Activated CD4-positive, alpha-beta T cell treated with anti-CD3 and anti-CD28 coated beads for 36 hours (primary cell): ENCODE measurements at regions not wholly inside any gene's neighbourhood (a gene's known extent, or its start where the extent isn't known, plus 50 kb on each side); places are given as distances from the start of the nearest gene placed in this dataset.

Experiments used
- ATAC-seq: fragments of 200-7000 bp; cut with Tn5 transposase; one replicate; pipeline ENCODE4 v1.10.0; 2021; ENCODE audit warnings: mild to moderate bottlenecking, moderate library complexity
- CTCF ChIA-PET: fragments of 350-600 bp; sonication (Branson Sonifier 250); formaldehyde crosslinking; loops from one replicate; lab custom pipeline; 2021; ENCODE audit warnings: antibody characterized with exemption; lab: Charles Lee
- POLR2A ChIA-PET: fragments of 350-600 bp; sonication (Branson Sonifier 250); formaldehyde crosslinking; loops from one replicate; lab custom pipeline; 2021; ENCODE audit warnings: antibody characterized with exemption, inconsistent platforms; lab: Charles Lee
- DNase-seq: peaks from one replicate; pipeline ENCODE4 v3.0.0-alpha.2; 2020
- H3K27ac Mint-ChIP-seq: one replicate; pipeline ENCODE4 v1.8.0; 2021; ENCODE audit warnings: mixed read lengths
- H3K27me3 Mint-ChIP-seq: one replicate; pipeline ENCODE4 v1.8.0; 2021; ENCODE audit warnings: mixed read lengths
- H3K36me3 Mint-ChIP-seq: one replicate; pipeline ENCODE4 v1.8.0; 2021; ENCODE audit warnings: low read depth, mixed read lengths
- H3K4me1 Mint-ChIP-seq: one replicate; pipeline ENCODE4 v1.8.0; 2021; ENCODE audit warnings: mixed read lengths
- H3K4me3 Mint-ChIP-seq: one replicate; pipeline ENCODE4 v1.8.0; 2021; ENCODE audit warnings: mild to moderate bottlenecking, moderate library complexity, mixed read lengths
- H3K9me3 Mint-ChIP-seq: one replicate; pipeline ENCODE4 v1.8.0; 2021; ENCODE audit warnings: low read depth, mixed read lengths
- intact Hi-C, 2 experiments: fragments of 100-400 bp; cut with DNase I in 1 of 2; cut with micrococcal nuclease in 1 of 2; formaldehyde crosslinking; loops; one replicate each; pipeline versions ENCODE4 v1.14.2 to v1.15.1; 2022 to 2024; cut with DNase I, micrococcal nuclease

DNA sequence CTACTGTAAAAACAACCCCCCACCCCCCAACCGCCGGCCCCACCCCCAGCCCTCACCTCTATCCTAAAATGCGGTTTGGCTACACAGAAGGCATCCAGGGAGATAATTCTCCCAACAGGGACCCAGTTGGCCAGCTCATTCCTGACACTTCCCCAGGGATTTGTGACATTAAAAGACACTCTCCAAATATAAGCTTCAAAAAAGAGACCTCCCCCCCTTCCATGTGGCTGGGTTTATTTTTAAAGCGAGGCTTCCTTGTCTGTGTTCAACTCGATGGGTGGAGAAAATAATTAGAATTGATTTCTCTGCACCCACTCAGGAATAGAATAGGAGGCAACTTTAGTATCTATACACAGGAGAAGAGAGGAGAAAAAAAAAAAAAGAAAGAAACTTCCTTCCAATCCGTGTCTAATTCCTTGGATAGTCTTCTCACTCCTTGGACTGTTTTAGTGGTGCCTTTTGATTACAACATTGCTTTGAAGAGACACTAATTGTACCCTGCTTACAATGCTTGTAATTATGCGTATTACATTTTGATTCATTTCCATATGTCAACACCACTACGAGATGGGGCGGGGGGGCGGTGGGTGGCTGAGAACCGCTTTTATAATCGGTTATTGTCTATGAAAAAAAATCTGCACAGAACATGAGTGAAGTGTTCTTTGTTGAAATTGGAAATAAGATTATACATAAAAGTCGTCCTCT is 500.4 kb downstream of the MIAT start:
- Mint-ChIP-seq H3K4me1 (no peaks in the 10 kb centered on the region), H3K27me3 (peaks cover 15% of the 10 kb centered on the region), H3K27ac (no peak overlapping the region), H3K36me3 (no peaks in the 10 kb centered on the region), H3K9me3 (peaks cover 2% of the 10 kb centered on the region), H3K4me3 (no peak overlapping the region)
- CTCF ChIA-PET = no interaction called here
- ATAC-seq (no peak), DNase-seq (no peak)
- POLR2A ChIA-PET = no interaction called here
- intact Hi-C loops = no loop called here

DNA sequence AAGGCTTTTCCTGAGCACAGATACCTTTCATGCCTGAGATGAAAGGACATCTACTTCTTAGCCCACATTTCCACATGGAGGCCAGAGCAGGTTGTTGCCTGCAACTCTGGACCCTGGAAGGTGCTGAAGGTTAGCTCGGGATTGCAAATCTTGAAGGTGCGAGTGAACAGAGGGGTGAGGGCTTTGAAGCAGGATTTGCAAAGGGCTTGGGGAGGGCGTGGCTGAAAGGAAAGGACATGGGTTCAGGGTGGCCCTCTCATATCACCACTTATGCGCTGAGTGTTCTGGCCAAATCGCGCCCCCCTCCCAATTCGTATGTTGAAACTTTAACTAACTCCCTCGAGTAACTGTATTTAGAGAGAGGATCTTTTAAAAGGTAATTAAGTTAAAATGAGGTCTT is 501.6 kb downstream of the MIAT start:
- intact Hi-C loops = no loop called here
- peaks cover 16% of the 10 kb centered on the region for H3K27me3 Mint-ChIP-seq
- no peak for DNase-seq
- ChIA-PET CTCF (no interaction called here), POLR2A (no interaction called here)
- H3K36me3 Mint-ChIP-seq = no peaks in the 10 kb centered on the region
- no peak for ATAC-seq
- H3K27ac Mint-ChIP-seq = no peak overlapping the region
- H3K4me3 Mint-ChIP-seq = no peak overlapping the region
- H3K4me1 Mint-ChIP-seq = no peaks in the 10 kb centered on the region
- no peaks in the 10 kb centered on the region for H3K9me3 Mint-ChIP-seq

- POLR2A ChIA-PET = no interaction called here
These were observed 502.4 kb downstream of the MIAT start for GRCh38 chr22:27159716-27160295.

GRCh38 chr22:27163162-27164137 is 506.1 kb downstream of the MIAT start:
- H3K27ac Mint-ChIP-seq = no peak overlapping the region
- ChIA-PET POLR2A (no interaction called here), CTCF (interaction anchor here (0.8 kb wide), 1 partner anchor 243 kb away, joined by 3 read pairs; no protein-coding TSS in a partner anchor)
- no peaks in the 10 kb centered on the region for H3K36me3 Mint-ChIP-seq
- H3K9me3 Mint-ChIP-seq = peaks cover 2% of the 10 kb centered on the region
- no peak overlapping the region for H3K4me3 Mint-ChIP-seq
- H3K27me3 Mint-ChIP-seq = peaks cover 16% of the 10 kb centered on the region
- H3K4me1 Mint-ChIP-seq = no peaks in the 10 kb centered on the region
- no peak for DNase-seq
- intact Hi-C loops = no loop called here
- no peak for ATAC-seq

More at GRCh38 chr22:27159716-27160295, 502.4 kb downstream of the MIAT start:
- CTCF ChIA-PET = no interaction called here
- Mint-ChIP-seq H3K36me3 (no peaks in the 10 kb centered on the region), H3K27ac (no peak overlapping the region), H3K4me3 (no peak overlapping the region), H3K4me1 (no peaks in the 10 kb centered on the region), H3K9me3 (no peaks in the 10 kb centered on the region), H3K27me3 (peaks cover 16% of the 10 kb centered on the region)
- ATAC-seq (no peak), DNase-seq (no peak)
- intact Hi-C loops = no loop called here

DNA sequence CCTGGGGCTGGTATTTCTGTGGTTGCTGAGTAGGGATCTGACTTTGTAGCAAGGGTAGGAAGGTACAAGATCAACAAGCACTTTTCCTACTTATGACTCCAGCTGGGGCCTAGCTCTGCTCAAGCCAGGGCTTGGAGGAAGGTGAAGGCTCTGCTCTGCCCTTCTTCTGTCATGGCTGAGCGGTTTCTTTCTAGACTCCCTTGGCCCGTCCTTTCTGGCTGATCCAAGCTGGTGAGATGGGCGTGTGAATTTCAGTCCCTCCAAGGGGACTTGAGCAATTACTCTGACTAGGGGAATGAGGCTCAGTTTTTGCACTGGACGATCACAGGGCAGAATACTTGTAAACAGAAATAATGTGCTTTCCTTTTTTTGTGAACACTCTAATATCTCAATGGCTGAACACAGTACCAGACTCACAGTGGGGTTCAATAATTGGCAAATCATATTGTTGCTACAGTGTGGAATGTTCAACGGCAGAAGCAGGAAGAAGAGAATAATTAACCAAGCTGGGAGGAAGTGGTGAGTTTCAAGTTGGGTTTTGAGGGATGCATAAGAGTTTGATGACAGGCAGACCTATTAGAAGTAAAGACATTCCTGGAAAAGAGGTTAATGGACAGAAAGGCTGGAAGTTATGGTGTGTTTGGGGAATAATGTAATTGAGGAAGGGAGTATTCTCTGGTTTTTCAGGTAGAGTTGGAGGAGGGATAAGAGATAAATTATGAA is 507.6 kb downstream of the MIAT start:
- DNase-seq (no peak), ATAC-seq (no peak)
- Mint-ChIP-seq H3K9me3 (peaks cover 2% of the 10 kb centered on the region), H3K36me3 (no peaks in the 10 kb centered on the region), H3K4me3 (no peak overlapping the region), H3K27me3 (peaks cover 16% of the 10 kb centered on the region), H3K27ac (no peak overlapping the region), H3K4me1 (no peaks in the 10 kb centered on the region)
- CTCF ChIA-PET = no interaction called here
- intact Hi-C loops = no loop called here
- POLR2A ChIA-PET = no interaction called here

DNA sequence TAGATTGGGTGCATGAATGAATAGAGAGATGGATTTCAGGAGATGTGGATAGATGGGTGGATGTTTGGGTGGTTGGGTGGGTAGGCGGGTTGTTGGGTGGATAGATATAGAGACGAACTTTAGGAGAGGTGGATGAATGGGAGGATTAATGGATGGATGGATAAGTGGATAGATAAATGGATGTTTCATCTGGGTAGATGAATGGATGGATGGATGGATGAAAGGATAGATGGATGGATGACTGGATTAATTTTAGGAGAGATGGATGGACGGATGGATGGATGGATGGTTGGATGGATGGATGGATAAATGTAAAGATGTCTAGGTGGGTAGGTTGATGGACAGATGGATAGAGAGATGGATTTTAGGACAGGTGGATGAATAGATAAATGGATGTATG is 511.3 kb downstream of the MIAT start:
- no peak for DNase-seq
- H3K27ac Mint-ChIP-seq = no peak overlapping the region
- H3K9me3 Mint-ChIP-seq = peaks cover 2% of the 10 kb centered on the region
- peaks cover 12% of the 10 kb centered on the region for H3K27me3 Mint-ChIP-seq
- H3K4me1 Mint-ChIP-seq = no peaks in the 10 kb centered on the region
- ChIA-PET POLR2A (no interaction called here), CTCF (no interaction called here)
- intact Hi-C loops = no loop called here
- ATAC-seq = no peak
- H3K4me3 Mint-ChIP-seq = no peak overlapping the region
- H3K36me3 Mint-ChIP-seq = no peaks in the 10 kb centered on the region

GRCh38 chr22:27170491-27170890 is 513.1 kb downstream of the MIAT start:
- POLR2A ChIA-PET = no interaction called here
- CTCF ChIA-PET = no interaction called here
- ATAC-seq = no peak
- Mint-ChIP-seq H3K9me3 (no peaks in the 10 kb centered on the region), H3K27me3 (peaks cover 19% of the 10 kb centered on the region), H3K4me3 (no peak overlapping the region), H3K4me1 (no peaks in the 10 kb centered on the region), H3K27ac (no peak overlapping the region), H3K36me3 (no peaks in the 10 kb centered on the region)
- DNase-seq = no peak
- intact Hi-C loops = no loop called here

- no peaks in the 10 kb centered on the region for H3K9me3 Mint-ChIP-seq
- no peaks in the 10 kb centered on the region for H3K36me3 Mint-ChIP-seq
- DNase-seq = no peak
- CTCF ChIA-PET = interaction anchor here (0.6 kb wide), 1 partner anchor 267 kb away, joined by 3 read pairs; no protein-coding TSS in a partner anchor
- H3K27me3 Mint-ChIP-seq = peaks cover 23% of the 10 kb centered on the region
- intact Hi-C loops = no loop called here
- no peak overlapping the region for H3K27ac Mint-ChIP-seq
- POLR2A ChIA-PET = no interaction called here
- H3K4me3 Mint-ChIP-seq = no peak overlapping the region
- H3K4me1 Mint-ChIP-seq = no peaks in the 10 kb centered on the region
- no peak for ATAC-seq
These were observed 513.8 kb downstream of the MIAT start for GRCh38 chr22:27171212-27171611.

- ATAC-seq (no peak), DNase-seq (no peak)
- ChIA-PET POLR2A (no interaction called here), CTCF (no interaction called here)
- Mint-ChIP-seq H3K27ac (no peak overlapping the region), H3K4me3 (no peak overlapping the region), H3K9me3 (no peaks in the 10 kb centered on the region), H3K4me1 (no peaks in the 10 kb centered on the region), H3K36me3 (no peaks in the 10 kb centered on the region), H3K27me3 (peaks cover 21% of the 10 kb centered on the region)
- intact Hi-C loops = no loop called here
These were observed 516.1 kb downstream of the MIAT start for GRCh38 chr22:27173530-27173929.

DNA sequence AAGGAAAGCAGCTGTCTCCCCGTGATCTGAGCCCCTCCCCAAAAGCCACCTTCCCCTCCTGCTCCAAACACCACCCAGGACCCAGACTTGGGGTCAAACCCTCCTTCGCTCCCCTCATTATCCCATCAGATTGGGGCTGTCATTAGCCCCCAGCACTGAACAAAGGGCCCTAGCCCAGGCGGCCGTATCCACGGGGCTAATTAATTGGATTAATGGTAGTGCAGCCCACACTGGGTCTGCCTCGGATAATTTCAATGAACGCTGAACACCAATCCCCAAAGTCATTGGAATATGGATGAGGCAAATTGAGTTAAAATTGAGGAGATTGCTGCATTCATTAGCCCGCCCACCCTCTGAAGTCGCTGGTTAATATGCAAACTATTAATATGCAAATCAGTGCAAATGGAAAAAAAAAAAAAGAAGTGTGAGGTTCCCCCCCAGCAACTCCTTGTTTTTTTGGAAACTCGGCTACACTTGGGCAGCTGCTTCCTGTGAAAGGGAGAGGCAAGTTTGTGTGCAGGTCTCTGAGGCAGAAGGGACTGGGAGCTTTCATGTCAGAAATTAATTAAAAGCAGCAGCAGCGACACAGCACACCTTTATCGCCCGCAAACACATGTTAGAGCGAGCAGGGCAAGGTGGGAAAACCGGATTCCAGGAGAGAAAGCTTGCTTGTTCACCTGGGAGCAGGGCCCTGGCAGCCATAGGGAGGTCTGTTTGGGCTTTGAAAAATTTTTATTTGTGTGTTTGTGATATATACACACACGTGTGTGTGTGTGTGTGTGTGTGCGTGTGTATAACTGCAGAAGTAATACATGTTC is 517.8 kb downstream of the MIAT start:
- H3K27ac Mint-ChIP-seq = no peak overlapping the region
- no peaks in the 10 kb centered on the region for H3K9me3 Mint-ChIP-seq
- no peak overlapping the region for H3K4me3 Mint-ChIP-seq
- ATAC-seq (no peak), DNase-seq (no peak)
- no peaks in the 10 kb centered on the region for H3K36me3 Mint-ChIP-seq
- ChIA-PET POLR2A (no interaction called here), CTCF (interaction anchor here (0.7 kb wide), 1 partner anchor 14 kb away, joined by 3 read pairs; no protein-coding TSS in a partner anchor)
- peaks cover 21% of the 10 kb centered on the region for H3K27me3 Mint-ChIP-seq
- no peaks in the 10 kb centered on the region for H3K4me1 Mint-ChIP-seq
- intact Hi-C loops = no loop called here
